Ishikawa (cell line): ENCODE measurements at regions not wholly inside any gene's neighbourhood (a gene's known extent, or its start where the extent isn't known, plus 50 kb on each side); places are given as distances from the start of the nearest gene placed in this dataset.

Experiments
- CEBPB ChIP-seq: IDR thresholded peaks from 2 replicates; pipeline ENCODE4 v1.6.1; 2012
- CREB1 ChIP-seq: IDR thresholded peaks from 2 replicates; pipeline ENCODE4 v1.6.1; 2012; ENCODE audit warnings: low read depth
- EGR1 ChIP-seq: IDR thresholded peaks from 2 replicates; pipeline ENCODE4 v1.6.1; 2012
- EP300 ChIP-seq: IDR thresholded peaks from 2 replicates; pipeline ENCODE4 v1.6.1; 2012; ENCODE audit warnings: borderline replicate concordance
- FOXM1 ChIP-seq: IDR thresholded peaks from 2 replicates; pipeline ENCODE4 v1.6.1; 2012; ENCODE audit warnings: low read depth, borderline replicate concordance
- MAX ChIP-seq: IDR thresholded peaks from 2 replicates; pipeline ENCODE4 v1.6.1; 2012
- NFIC ChIP-seq: IDR thresholded peaks from 2 replicates; pipeline ENCODE4 v1.6.1; 2012
- RAD21 ChIP-seq: IDR thresholded peaks from 2 replicates; pipeline ENCODE4 v1.6.1; 2012; ENCODE audit warnings: low read depth
- TAF1 ChIP-seq: IDR thresholded peaks from 2 replicates; pipeline ENCODE4 v1.6.1; 2012; ENCODE audit warnings: low read depth, mild to moderate bottlenecking
- TCF12 ChIP-seq: IDR thresholded peaks from 2 replicates; pipeline ENCODE4 v1.6.1; 2012; ENCODE audit warnings: low read depth
- TEAD4 ChIP-seq: IDR thresholded peaks from 2 replicates; pipeline ENCODE4 v1.6.1; 2012
- USF1 ChIP-seq: IDR thresholded peaks from 2 replicates; pipeline ENCODE4 v1.6.1; 2012
- YY1 ChIP-seq: IDR thresholded peaks from 2 replicates; pipeline ENCODE4 v1.6.1; 2012; ENCODE audit warnings: low read depth
- ZBTB7A ChIP-seq: IDR thresholded peaks from 2 replicates; pipeline ENCODE4 v1.6.1; 2012; ENCODE audit warnings: low read depth
- TF ChIP-seq, protein P1 (sequence below): IDR thresholded peaks from 2 replicates; pipeline ENCODE4 v1.6.1; 2012; ENCODE audit warnings: low read depth, mild to moderate bottlenecking

- TF ChIP-seq CEBPB (no peak), MAX (no peak), TCF12 (no peak), EP300 (no peak), FOXM1 (no peak)
These were observed 275.8 kb upstream of the ADRA1B start for GRCh38 chr5:159640446-159640845.

DNA sequence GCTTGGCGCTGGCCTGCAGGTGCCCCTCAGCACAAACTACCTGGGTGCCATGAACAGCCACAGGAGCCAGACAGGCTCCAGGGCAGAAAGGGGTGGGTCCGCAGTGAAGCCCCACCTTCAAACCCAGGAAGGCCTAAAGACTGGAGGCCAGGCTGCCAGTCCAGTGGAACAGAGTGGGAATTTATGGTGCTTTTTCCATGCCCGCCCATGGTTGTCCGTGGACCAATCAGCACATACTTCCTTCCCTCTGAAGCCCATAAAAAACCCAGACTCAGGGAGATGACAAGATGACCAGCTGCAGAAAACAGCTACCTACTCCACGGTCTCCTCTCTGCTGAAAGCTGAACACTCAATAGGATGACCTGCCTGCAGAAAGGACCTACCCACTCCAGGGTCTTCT is 275.4 kb upstream of the ADRA1B start:
- TF ChIP-seq EGR1 = no peak
- no peak for TF ChIP-seq YY1
- TF ChIP-seq, protein P1, sequence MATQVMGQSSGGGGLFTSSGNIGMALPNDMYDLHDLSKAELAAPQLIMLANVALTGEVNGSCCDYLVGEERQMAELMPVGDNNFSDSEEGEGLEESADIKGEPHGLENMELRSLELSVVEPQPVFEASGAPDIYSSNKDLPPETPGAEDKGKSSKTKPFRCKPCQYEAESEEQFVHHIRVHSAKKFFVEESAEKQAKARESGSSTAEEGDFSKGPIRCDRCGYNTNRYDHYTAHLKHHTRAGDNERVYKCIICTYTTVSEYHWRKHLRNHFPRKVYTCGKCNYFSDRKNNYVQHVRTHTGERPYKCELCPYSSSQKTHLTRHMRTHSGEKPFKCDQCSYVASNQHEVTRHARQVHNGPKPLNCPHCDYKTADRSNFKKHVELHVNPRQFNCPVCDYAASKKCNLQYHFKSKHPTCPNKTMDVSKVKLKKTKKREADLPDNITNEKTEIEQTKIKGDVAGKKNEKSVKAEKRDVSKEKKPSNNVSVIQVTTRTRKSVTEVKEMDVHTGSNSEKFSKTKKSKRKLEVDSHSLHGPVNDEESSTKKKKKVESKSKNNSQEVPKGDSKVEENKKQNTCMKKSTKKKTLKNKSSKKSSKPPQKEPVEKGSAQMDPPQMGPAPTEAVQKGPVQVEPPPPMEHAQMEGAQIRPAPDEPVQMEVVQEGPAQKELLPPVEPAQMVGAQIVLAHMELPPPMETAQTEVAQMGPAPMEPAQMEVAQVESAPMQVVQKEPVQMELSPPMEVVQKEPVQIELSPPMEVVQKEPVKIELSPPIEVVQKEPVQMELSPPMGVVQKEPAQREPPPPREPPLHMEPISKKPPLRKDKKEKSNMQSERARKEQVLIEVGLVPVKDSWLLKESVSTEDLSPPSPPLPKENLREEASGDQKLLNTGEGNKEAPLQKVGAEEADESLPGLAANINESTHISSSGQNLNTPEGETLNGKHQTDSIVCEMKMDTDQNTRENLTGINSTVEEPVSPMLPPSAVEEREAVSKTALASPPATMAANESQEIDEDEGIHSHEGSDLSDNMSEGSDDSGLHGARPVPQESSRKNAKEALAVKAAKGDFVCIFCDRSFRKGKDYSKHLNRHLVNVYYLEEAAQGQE = no peak
- no peak for TF ChIP-seq NFIC
- TF ChIP-seq CEBPB = no peak
- no peak for TF ChIP-seq MAX
- TF ChIP-seq TCF12 = no peak
- no peak for TF ChIP-seq ZBTB7A
- TF ChIP-seq TEAD4 = no peak

GRCh38 chr5:159641371-159642039 is 274.8 kb upstream of the ADRA1B start:
- TF ChIP-seq EGR1 (no peak), NFIC (no peak), CEBPB (no peak), MAX (no peak)

DNA sequence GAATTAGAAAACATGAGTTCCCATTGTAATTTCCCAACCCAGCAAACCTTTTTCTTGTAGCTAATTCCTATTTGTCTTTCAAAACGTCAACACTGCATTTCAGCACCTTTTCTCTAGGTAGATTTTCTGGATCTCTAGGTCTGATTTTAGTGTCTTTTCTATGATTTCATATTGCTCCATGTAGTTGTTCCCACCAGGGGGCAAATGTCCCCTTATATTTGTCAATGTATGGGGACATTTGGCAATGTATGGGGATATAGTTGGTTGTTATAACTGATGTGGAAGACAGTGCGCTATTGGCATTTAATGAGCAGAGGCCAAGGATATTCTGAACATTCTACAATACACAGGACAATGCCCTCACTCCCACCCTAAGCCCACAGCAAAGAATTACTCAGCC is 273.9 kb upstream of the ADRA1B start:
- no peak for TF ChIP-seq EP300
- TF ChIP-seq EGR1 = no peak
- TF ChIP-seq CREB1 = no peak
- TF ChIP-seq NFIC = no peak
- TF ChIP-seq USF1 = no peak
- no peak for TF ChIP-seq ZBTB7A
- no peak for TF ChIP-seq TAF1
- no peak for TF ChIP-seq RAD21
- TF ChIP-seq FOXM1 = no peak
- no peak for TF ChIP-seq CEBPB
- no peak for TF ChIP-seq TEAD4
- TF ChIP-seq MAX = no peak
- TF ChIP-seq, protein P1 = no peak
- TF ChIP-seq TCF12 = no peak
- no peak for TF ChIP-seq YY1

GRCh38 chr5:159644053-159644452 is 272.2 kb upstream of the ADRA1B start:
- TF ChIP-seq USF1 (no peak), CEBPB (no peak), EP300 (no peak), EGR1 (no peak), TAF1 (no peak), ZBTB7A (no peak), TCF12 (no peak), TEAD4 (no peak), MAX (no peak), RAD21 (no peak), CREB1 (no peak), FOXM1 (no peak)
- TF ChIP-seq, protein P1 = no peak
